ENCODE measurements at regions not wholly inside any gene's neighbourhood (a gene's known extent, or its start where the extent isn't known, plus 50 kb on each side); places are given as distances from the start of the nearest gene placed in this dataset.

- H3K27me3 ChIP-seq (ENCODE audit: insufficient read depth, low read length, poor library complexity): no peaks in the 10 kb centered on the region
Observed at GRCh38 chr4:148778980-148779675, 336.9 kb upstream of the NR3C2 start.

GRCh38 chr4:148776941-148777340, 334.7 kb upstream of the NR3C2 start:
- Histone ChIP-seq H3K27ac (ENCODE audit: low read length) (no peak overlapping the region), H3K4me3 (ENCODE audit: low read depth in 1 of 2, low read length in 2 of 2) (no peak overlapping the region), H4K20me1 (ENCODE audit: insufficient read depth, low read length) (no peaks in the 10 kb centered on the region), H3K4me1 (ENCODE audit: insufficient read depth, low read length) (no peaks in the 10 kb centered on the region), H2AFZ (ENCODE audit: low read depth, low read length) (no peak overlapping the region), H3K36me3 (ENCODE audit: insufficient read depth, low read length) (no peaks in the 10 kb centered on the region), H3K9me3 (ENCODE audit: insufficient read depth, low read length, severe bottlenecking) (no peaks in the 10 kb centered on the region), H3K4me2 (ENCODE audit: insufficient read depth, low read length) (no peak overlapping the region), H3K79me2 (ENCODE audit: insufficient read depth, low read length) (no peaks in the 10 kb centered on the region), H3K9ac (ENCODE audit: low read depth, low read length) (no peak overlapping the region), H3K27me3 (ENCODE audit: insufficient read depth, low read length, poor library complexity) (no peaks in the 10 kb centered on the region)
- DNase-seq (no peak), ATAC-seq (ENCODE audit: insufficient read depth, low read depth) (no peak)
- TF ChIP-seq CTCF (IDR thresholded peaks at IDR 0.05; ENCODE audit: borderline replicate concordance, extremely low read depth, low read length, poor library complexity, severe bottlenecking): no peak
- no peak for TF ChIP-seq EZH2 (IDR thresholded peaks at IDR 0.05; ENCODE audit: borderline replicate concordance, low read depth, low read length, severe bottlenecking)

More at GRCh38 chr4:148778980-148779675, 336.9 kb upstream of the NR3C2 start:
- no peak for ATAC-seq (ENCODE audit: insufficient read depth, low read depth)
- H3K4me3 ChIP-seq (ENCODE audit: low read depth in 1 of 2, low read length in 2 of 2): no peak overlapping the region
- no peak overlapping the region for H2AFZ ChIP-seq (ENCODE audit: low read depth, low read length)
- TF ChIP-seq EZH2 (IDR thresholded peaks at IDR 0.05; ENCODE audit: borderline replicate concordance, low read depth, low read length, severe bottlenecking) (no peak), CTCF (IDR thresholded peaks at IDR 0.05; ENCODE audit: borderline replicate concordance, extremely low read depth, low read length, poor library complexity, severe bottlenecking) (no peak)
- no peak overlapping the region for H3K9ac ChIP-seq (ENCODE audit: low read depth, low read length)
- H3K4me1 ChIP-seq (ENCODE audit: insufficient read depth, low read length): no peaks in the 10 kb centered on the region
- H3K4me2 ChIP-seq (ENCODE audit: insufficient read depth, low read length): no peak overlapping the region
- H3K27ac ChIP-seq (ENCODE audit: low read length): no peak overlapping the region
- no peaks in the 10 kb centered on the region for H3K36me3 ChIP-seq (ENCODE audit: insufficient read depth, low read length)
- no peaks in the 10 kb centered on the region for H3K79me2 ChIP-seq (ENCODE audit: insufficient read depth, low read length)
- no peak for DNase-seq
- H4K20me1 ChIP-seq (ENCODE audit: insufficient read depth, low read length): no peaks in the 10 kb centered on the region
- H3K9me3 ChIP-seq (ENCODE audit: insufficient read depth, low read length, severe bottlenecking): no peaks in the 10 kb centered on the region

- Histone ChIP-seq H3K9ac (ENCODE audit: low read depth, low read length) (no peak overlapping the region), H3K9me3 (ENCODE audit: insufficient read depth, low read length, severe bottlenecking) (no peaks in the 10 kb centered on the region), H2AFZ (ENCODE audit: low read depth, low read length) (no peak overlapping the region), H3K4me1 (ENCODE audit: insufficient read depth, low read length) (no peaks in the 10 kb centered on the region), H3K79me2 (ENCODE audit: insufficient read depth, low read length) (no peaks in the 10 kb centered on the region), H3K4me3 (ENCODE audit: low read depth in 1 of 2, low read length in 2 of 2) (no peak overlapping the region), H3K27ac (ENCODE audit: low read length) (no peak overlapping the region), H3K36me3 (ENCODE audit: insufficient read depth, low read length) (no peaks in the 10 kb centered on the region), H3K27me3 (ENCODE audit: insufficient read depth, low read length, poor library complexity) (no peaks in the 10 kb centered on the region), H4K20me1 (ENCODE audit: insufficient read depth, low read length) (no peaks in the 10 kb centered on the region), H3K4me2 (ENCODE audit: insufficient read depth, low read length) (no peak overlapping the region)
- TF ChIP-seq EZH2 (IDR thresholded peaks at IDR 0.05; ENCODE audit: borderline replicate concordance, low read depth, low read length, severe bottlenecking): no peak
- no peak for TF ChIP-seq CTCF (IDR thresholded peaks at IDR 0.05; ENCODE audit: borderline replicate concordance, extremely low read depth, low read length, poor library complexity, severe bottlenecking)
- no peak for DNase-seq
- ATAC-seq (ENCODE audit: insufficient read depth, low read depth): no peak
Observed at GRCh38 chr4:148774134-148774533, 331.9 kb upstream of the NR3C2 start.
